NCI-H748 treated with DMSO at 0.1 percent for 48 hours (cell line): ENCODE measurements at regions not wholly inside any gene's neighbourhood (a gene's known extent, or its start where the extent isn't known, plus 50 kb on each side); places are given as distances from the start of the nearest gene placed in this dataset.
A peak's percentile ranks its signal among the peaks of the same experiment; 100 is the strongest.

Experiments
- DNase-seq: peaks from one replicate; lab custom pipeline; 2025; lab: John Stamatoyannopoulos, UW

DNA sequence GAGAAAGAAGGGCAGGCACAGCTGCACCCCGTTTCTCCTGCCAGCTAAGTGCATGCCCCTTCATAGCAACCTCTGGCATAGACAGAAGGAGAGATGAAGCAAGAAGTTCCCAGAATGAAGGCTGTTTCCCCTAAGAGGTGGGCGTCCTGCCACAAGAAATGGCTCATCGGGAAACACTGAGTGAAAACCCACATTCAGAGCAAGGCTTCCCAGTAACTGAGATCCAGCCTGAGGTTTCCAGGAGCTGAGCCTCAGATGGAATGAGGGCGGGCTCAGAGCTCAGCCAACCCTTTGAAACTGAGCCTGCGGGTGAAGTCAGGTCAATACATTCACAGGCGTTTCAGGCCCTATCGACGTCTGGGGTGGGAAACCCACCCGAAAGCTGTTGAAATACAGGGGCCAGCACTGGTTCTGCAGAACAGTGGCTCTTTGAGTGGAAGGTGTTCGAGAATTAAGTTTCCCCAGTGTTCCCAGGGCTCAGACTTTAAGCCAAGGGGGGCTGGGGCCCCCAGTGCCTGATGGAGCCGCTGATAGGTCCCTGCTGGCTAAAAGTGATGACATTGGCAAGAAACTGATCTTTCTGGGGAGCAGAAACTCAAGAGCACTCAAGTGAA, 510.2 kb downstream of the RPS24 start:
- DNase-seq, result no peak

DNA sequence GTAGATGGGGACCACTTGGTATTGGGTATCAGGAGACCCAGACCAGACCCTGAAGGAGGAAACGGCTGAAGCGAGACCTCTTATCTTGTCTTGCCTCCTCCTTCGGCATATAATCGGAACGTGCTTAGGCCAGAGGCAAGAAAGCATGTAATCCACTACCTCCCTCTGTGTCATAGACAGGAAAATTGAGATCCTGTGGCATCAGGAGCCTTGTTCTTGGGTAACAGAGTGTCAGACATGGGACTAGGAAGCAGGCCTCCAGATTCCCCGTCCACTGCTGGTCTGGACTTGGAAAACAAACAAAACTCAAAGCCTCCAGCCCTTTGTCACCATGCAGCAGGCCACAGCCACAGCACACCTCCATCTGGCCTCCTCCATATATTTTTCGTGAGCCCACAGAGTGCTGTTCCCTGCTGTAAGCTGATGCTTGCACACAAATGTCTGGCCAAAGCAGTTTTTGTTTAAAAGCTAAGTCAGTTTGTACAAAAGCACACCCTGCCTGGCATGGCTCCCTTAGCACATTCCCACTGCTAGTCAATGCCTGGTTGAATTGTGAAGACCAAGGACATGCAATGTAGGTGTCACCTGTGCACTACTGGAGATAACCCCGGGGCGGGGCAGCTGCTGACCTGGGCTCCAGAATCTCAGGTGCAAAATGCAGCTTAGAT, 510.9 kb downstream of the RPS24 start:
- DNase-seq, result no peak

DNA sequence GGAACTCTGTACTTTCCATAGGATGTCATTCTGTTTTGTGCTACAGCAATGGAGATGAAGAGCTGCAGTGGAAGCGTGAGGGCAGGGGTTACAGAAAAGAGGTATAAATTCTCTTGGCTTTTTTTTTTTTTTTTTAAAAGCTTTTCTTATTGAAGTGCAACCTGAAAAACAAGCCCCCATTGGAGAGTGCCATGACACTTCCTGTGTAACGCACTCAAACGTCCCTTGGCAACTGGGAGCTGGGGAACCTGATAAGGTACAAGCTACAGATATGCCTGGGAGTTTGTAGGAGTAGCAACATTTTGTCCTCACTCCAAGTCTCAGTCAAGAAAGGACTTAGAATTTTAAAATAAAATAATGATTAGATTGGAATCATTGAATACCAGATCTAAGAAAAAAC, 512.1 kb downstream of the RPS24 start:
- DNase-seq, result no peak

DNA sequence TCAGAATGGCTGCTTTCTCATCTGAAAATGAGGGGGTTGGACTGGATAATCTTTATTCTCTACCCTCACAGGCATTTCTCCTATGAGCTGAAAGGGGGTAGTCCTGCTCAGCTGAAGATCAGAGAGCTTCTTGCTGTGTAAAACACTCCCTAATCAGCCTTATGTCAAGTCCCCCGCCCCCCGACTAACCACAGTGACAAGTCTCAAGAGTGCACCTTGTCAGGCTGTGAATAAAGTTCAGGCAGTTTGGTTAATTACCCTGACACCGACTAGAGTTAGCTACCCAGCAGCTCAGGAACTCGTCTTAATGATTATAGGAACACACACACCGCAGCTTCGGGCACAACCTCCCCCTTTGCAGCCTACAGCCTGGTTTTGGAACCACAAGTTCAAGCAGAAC, 513.7 kb downstream of the RPS24 start:
- DNase-seq, result no peak

DNA sequence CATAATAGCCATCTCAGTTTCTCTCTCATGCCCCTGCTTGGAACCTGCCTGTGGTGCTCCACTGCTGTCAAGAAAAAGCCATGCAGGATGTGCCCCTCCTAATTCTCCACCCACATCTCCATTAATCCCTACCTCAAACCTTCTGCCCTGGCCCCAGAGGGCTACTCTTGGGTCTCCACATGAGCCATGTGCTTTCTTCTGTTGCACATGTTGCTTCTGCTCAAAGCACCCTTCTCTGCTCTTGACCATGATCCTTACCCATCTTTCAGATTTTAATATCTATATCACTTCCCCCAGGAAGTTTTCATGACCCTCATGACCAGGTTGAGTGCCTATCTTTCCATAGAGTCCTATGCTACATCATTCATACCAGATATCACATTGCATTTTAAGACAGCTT, 514.2 kb downstream of the RPS24 start:
- DNase-seq, result no peak

DNA sequence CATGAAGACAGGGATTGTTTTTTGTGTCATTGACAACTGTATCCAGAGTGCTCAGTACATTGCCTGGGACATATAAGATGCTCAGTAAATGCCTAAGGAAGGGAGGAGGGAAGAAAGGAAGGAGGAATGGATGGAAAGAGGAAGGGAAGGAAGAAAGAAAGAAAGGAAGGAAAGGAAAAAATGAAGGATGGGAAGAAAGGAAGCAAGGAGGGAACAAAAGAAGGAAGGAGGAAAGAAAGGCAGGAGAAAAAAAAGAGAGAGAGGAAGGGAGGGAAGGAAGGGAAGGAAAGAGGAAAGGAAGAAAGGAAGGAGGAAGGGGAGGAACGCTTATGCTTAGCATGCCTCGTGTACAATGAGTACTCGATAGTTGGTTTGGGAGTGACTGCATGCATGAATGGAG, 514.7 kb downstream of the RPS24 start:
- DNase-seq, result no peak

DNA sequence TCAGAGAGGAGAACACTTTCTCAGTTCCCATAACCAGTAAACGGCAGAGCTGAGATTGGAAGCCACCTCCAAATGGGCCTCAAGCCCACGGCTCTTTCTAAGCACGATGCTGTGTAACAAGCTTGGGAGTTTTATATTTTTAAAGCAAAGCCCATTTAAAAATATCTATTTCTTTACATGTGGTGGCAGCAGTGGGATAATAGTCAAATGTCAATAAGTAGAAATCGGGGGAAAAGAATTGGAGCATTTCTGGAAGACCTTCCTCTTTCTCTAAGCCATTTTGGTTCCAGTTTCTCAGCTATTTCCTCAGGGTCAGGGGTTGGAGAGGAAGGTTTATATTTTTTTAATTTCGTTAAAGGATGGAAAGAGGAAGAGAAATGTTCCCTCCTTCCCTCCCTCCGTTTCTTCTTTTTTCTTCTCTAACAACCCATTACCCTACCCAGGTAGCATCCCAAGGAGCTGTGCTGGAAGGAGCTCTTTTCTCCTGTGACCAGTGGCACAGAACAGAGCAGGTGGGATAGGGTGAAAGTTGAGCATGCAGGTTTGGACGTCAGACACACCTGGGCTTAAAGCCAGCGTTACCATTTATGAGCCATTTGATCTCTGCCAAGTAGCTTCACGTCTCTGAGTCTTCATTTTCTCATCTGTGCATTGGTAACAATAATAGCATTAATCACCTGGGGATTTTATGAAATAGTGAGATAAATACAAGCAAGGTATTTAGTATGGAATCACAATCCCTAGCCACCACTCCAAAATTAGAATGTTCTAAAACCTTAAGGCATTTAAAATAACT, 515.7 kb downstream of the RPS24 start:
- DNase-seq, result peak; percentile 7

DNA sequence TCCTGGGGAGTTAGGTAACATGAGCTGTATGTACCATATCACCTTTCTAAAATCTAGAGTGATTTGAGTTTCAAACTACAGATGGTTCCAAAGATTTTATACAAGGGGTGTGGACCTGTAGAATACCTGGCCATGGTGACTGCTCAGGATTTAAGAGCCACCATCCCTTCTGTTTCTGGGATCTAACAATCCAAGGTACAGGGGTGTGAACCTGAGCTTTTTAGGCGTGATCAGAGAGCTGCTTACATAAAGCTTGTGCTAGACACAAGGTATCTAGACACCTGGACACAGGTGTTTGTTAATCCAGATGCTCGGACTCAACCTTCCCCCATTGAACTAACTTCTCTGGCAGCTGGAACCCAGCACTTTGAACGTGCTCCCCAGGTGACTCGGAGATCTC, 516.4 kb downstream of the RPS24 start:
- no peak for DNase-seq

DNA sequence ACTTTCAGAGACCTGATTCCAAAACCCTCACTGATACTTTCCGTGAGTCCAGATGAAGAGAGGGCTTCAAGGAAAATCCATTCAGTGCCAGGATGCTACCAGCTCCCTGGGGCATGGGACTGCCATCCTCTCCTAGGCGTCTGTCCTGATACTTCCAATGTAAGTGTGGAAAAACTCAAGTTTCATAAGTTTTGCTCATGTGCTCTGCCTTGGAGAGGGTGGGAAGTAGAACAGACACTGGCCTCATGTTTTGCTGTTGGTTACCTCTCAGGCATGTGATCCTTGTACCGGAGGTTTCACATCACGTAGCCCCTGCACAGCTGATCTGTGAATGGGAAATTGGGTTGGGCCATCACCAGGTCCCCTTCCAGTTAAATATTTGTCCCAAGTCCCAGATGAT, 517.1 kb downstream of the RPS24 start:
- DNase-seq, result no peak

DNA sequence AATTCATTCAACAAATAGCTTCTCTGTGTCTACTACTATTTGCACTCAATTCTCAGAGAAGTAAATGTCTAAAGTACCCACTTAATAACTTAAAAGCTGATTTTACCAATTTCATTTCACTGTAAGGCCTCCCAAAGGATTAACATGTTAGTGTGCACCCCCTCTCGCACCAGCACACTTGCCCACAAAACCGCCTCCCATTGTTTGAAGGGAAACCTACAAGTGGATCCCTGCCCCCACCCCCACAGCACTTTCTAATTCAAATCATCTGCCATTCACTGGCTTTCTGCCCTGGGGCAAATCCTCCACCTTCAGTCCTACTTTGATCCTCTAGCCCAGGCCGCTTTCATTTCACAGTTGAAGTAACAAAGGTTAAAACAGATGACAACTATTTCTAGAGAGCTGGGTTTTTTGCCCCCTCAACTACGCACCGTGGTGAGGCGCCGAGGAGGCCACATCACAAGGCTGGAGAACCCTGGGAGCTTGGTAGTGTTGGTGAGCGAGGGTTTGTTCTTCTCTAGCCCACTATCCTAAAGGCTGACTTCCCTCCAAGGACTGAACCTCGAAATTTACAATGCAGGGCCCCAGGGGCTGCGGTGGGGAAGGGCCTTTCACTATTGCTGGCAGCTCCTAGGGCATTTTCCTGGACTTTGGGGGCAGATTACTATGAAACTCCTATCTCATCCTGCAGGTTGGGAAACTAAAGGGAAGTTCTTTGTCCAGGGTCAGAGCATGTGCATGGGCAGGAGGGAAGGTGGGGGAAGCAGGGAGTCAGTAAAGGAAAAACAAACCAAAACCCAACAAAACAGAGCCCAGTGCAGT, 517.4 kb upstream of the ZMIZ1 start:
- DNase-seq, result no peak

DNA sequence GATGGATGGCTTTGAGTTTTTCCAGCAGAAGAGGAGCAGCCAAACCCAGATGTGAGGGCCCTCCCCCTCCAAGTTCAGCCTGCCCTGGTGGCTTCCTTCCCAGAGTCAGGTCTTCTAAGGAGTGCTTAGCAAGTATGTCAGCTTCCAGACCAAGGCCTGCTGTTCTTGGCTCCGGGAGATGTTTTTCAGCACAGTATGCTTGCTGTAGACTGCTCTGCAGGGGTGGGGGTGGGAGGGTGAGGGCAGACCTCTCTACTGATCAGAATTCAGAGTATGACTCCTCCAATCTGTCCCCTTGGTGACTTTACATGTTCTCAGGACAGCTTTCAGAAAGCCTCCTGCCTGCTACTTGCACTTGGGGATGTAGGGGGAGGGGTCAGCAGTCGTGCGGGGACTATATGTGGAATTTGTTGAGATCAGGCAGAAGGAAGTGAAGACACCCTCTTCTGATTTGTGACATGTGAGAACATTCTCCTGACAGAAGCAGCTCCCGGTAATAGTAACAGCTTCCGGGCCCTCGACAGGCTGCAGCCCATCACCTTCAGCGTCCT, 516.4 kb upstream of the ZMIZ1 start:
- no peak for DNase-seq

DNA sequence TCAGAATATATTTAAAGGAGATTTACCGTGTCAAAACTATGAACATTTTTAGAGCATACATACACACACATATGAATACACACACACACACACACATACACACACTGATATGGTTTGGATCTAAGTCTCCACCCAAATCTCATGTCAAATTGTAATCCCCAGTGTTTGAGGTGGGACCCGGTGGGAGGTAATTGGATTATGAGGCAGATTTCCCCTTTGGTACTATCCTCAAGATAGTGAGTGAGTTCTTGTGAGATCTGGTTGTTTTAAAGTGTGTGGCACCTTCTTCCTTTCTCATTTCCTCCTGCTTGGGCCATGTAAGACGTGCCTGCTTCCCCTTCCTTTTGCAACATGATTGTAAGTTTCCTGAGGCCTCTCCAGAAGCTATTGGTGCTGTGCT, 515.0 kb upstream of the ZMIZ1 start:
- no peak for DNase-seq

DNA sequence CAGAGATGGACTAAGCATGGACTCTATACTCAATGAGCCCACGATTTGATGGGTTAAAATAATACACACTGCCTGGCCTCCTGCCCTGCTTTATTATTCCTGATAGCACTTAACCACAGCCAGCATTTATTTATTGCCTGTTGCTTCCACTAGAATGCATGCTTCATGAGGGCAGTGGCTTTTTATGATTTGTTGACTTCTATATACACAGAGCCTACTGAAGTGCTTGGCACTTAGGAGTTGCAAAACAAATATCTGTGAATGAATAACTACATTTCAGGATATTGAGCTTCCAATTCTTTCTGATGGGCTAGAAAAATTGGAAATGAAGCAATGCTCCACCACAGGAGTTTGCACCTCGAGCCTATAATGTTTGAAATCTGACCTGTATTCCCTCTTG, 513.6 kb upstream of the ZMIZ1 start:
- DNase-seq, result no peak

DNA sequence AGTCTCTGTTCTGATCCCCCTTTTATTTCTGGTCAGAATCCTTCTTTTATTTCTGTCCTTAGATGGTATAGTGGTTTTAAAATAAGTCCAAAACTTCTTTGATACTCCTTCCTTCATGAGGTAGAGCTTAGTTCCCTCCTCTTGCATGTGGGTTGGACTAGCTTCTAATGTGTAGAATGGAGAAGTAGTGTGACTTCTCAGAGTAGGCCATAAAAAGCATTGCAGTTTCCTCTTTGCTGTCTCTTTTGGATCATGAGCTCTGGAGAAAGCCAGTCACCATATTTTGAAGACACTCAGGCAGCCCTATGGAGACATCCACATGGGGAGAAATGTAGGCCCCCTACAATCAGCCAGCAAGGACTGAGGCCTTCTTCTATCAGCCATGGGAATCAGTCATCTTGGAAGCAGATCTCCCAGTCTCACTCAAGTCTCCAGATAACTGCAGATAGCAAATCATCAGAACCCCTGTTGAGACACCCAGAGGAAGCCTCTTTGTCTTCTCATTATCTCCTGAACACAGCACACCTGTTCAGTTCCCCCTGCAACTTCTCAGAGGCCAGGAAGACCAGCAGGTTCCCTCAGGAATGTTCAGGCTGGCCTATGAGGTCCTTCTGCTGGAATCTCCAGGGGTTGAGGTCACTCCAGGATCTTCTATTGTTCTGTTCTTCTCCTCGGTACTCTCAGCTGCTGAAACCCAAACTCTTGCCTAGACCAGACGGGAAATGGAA, 511.9 kb upstream of the ZMIZ1 start:
- no peak for DNase-seq

DNA sequence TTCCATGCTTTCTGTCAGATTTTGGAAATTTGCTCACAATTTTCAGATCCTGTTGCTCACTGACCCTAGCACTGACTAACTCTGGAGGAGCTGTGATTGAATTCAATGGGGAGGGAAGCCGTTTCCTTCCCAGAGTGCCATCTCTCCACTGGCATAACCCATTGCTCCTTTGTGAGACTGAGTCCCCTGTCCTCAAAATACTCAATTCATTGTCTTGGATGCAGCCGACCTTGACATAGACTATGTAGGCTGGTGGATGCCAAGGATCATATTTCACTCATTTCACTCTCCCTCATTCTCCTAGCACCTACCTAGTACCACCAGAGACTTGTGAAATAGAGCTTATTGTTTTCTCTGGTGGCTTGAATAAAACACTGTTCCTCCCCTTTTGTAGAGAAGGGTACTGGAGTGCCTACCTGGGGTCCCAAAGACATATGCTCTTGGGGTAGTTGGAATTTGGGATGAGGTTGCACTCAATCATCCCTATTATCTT, 511.3 kb upstream of the ZMIZ1 start:
- DNase-seq, result no peak

DNA sequence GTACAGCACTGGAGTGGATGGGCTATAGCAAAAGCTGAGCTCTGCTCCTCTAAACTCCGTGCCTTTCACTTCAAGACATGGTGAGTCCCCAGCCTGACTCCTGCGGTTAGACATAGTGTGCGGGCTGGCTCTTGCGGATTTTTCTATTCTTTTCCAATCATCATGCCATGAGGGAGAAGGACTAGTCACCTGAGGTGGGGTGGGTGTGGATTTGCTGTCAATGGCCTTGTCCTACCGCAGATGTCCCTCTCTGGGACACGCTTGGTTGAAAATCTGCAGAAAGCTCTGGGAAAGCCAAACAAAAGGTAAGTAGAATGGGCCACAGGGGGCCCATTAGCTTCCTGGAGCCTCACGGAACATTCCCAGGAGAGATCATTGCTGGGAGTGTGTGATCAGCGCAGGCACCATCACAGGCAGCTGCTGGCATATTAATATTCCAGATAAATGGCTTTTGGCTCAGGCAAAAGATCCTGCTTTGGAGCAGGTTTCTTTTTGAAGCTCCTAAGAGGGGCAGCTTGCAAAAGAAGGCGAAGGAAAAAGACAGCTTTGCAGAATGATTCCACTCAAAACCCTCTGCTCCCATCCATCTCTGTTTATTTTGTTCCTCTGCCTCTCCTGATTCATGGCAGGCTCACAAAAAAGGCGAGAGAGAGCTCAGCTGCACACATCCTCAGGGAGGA, 509.0 kb upstream of the ZMIZ1 start:
- DNase-seq, result peak; percentile 58

DNA sequence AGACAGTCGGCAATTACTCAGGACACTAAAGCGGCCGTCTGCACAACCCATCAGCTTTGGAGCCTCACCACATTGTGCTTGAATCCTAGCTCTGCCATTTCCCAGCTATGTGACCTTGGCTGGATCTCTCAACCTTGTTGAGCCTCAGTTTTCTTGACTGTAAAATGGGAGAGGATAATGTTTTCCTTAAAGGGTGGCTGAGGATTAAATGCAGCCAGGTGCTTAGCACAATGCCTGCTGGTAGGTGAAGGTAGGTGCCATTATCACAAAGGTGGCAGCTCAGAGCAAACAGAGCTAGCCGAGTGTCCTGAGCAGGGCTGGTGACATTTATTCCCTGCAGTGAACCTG, 508.5 kb upstream of the ZMIZ1 start:
- DNase-seq, result peak; percentile 27

DNA sequence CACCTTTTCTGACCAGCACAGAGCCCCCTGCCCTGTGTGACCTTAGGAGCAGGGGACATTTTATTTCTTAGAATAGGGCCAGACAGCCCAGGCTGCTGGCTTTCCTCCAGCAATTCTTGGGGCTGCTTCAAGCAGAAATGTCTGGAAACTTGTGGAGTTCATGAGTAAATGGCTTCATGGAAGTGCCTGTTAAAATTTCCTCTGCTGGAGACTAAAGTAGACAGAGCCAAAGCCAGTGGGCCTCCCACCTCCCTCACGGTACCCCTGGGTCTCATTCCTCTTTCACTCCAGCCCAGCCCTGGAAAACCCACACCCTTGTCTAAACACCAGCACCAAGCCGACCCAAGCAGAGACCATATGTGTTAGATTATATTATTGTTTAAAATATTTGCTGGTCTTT, 505.5 kb upstream of the ZMIZ1 start:
- DNase-seq, result no peak

DNA sequence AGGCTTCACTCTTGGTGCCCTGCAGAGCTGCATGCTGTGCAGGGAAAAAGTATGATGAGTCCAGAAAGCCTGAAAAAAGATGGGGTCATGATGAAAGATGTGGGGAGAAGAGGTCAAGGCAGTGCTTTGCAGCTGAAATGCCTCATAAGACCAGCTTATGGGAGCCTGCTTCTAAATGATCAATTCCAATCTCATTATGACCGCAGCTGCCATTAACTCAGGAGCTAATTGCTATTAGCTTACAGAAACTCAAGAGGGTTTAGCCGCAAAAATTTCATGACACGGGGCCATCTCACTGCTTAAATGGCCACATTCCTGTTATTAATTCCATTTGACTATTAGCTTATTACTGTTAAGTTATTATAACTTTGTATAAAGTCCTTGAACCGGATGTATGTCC, 502.9 kb upstream of the ZMIZ1 start:
- DNase-seq, result no peak

DNA sequence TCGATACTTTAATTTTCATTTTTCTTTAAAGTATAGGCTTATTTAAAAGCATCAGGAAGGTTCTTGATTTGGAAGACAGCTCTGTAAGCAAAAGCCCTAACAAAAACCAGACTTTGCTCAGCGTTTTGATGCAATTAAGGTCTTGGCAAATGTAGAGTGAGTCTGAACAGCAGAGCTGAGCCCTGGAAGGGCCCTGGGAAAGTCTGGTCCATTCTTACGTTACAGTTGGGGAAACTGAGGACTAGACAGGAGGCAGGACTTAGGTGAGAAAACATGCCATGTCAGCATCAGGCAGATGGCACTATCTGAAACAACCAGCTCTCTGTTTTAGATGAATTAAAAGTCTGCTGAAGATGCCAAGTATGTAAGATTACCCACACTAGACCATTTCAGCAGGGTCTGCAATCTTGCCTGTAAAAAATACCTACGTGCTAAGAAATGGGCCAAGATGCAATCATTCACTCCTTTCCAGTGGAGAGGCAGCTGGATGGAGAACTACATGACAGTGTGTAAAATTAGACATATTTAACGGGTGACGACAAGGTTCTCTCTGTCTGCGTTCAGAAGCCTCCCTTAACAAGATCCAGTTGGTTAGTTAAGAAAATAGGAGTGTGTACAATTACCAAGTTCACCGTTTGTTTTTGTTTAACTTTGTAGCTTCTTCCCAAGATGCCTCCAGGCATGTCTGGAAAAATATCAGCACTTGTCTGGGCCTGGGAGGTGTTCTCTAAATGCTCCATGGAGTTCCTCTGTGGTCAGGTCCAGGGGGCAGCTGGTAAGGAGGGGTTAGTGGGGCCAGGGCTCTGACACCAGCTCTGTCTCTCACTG, 502.3 kb upstream of the ZMIZ1 start:
- no peak for DNase-seq
